ENCODE measurements at regions not wholly inside any gene's neighbourhood (a gene's known extent, or its start where the extent isn't known, plus 50 kb on each side); places are given as distances from the start of the nearest gene placed in this dataset.

DNA sequence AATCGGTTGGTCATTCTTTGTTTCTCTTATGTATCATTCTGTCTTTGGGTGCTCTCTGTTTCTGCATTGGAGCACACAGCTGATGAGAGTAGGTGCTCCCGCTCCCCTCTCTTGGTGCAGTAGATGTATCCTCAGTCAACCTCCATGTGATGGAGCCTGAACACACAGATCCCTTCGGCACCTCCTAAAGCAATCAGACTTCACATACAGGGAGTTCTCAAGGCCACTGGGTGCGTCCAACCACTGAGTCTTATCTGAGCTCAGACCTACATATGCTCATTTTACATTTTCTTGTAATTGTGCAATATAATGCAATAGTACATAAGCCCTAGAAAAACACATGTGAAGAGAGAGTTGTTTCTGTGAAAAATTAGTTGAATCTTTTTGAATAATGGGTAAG, 198.1 kb upstream of the ATP10A start:
- TF ChIP-seq, protein P1, sequence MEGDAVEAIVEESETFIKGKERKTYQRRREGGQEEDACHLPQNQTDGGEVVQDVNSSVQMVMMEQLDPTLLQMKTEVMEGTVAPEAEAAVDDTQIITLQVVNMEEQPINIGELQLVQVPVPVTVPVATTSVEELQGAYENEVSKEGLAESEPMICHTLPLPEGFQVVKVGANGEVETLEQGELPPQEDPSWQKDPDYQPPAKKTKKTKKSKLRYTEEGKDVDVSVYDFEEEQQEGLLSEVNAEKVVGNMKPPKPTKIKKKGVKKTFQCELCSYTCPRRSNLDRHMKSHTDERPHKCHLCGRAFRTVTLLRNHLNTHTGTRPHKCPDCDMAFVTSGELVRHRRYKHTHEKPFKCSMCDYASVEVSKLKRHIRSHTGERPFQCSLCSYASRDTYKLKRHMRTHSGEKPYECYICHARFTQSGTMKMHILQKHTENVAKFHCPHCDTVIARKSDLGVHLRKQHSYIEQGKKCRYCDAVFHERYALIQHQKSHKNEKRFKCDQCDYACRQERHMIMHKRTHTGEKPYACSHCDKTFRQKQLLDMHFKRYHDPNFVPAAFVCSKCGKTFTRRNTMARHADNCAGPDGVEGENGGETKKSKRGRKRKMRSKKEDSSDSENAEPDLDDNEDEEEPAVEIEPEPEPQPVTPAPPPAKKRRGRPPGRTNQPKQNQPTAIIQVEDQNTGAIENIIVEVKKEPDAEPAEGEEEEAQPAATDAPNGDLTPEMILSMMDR (IDR thresholded peaks at IDR 0.05) = no peak
- TF ChIP-seq FOSL2 (IDR thresholded peaks at IDR 0.05) = no peak
- no peak for TF ChIP-seq FOSL2 (CRISPR knock-in tag; IDR thresholded peaks at IDR 0.05)
- TF ChIP-seq ELK1 (IDR thresholded peaks at IDR 0.05; ENCODE audit: low read depth, low read length) = no peak
- no peak for TF ChIP-seq E2F6 (IDR thresholded peaks at IDR 0.05; ENCODE audit: borderline replicate concordance, low read depth)
- TF ChIP-seq ZSCAN20 (CRISPR knock-in tag; IDR thresholded peaks at IDR 0.05) = no peak
- no peak for TF ChIP-seq POLR2A (IDR thresholded peaks at IDR 0.05; ENCODE audit: low read length)

All from A549 (cell line).